GM23248 (cell line): ENCODE measurements at regions not wholly inside any gene's neighbourhood (a gene's known extent, or its start where the extent isn't known, plus 50 kb on each side); places are given as distances from the start of the nearest gene placed in this dataset.

Source experiments
- DNase-seq: peaks from one replicate; pipeline ENCODE4 v3.0.0-alpha.2; 2015
- H2AFZ ChIP-seq: fragments of 200-600 bp; sonication (generic); 2 replicates; pipeline ENCODE4 v1.6.1; 2016; ENCODE audit warnings: antibody characterized with exemption
- H3F3A ChIP-seq: fragments of 200-600 bp; sonication (generic); 2 replicates; pipeline ENCODE4 v1.6.1; 2016; ENCODE audit warnings: mild to moderate bottlenecking, antibody characterized with exemption, mixed run types; ENCODE audit not compliant: insufficient read depth
- H3K27ac ChIP-seq: fragments of 200-600 bp; sonication (generic); 2 replicates; pipeline ENCODE4 v1.5.1; 2016; ENCODE audit warnings: mild to moderate bottlenecking
- H3K27me3 ChIP-seq: fragments of 200-600 bp; sonication (generic); replicated peaks from 2 replicates; pipeline ENCODE4 v1.6.1; 2016; ENCODE audit warnings: mild to moderate bottlenecking; ENCODE audit not compliant: insufficient read depth
- H3K36me3 ChIP-seq: fragments of 200-600 bp; sonication (generic); 2 replicates; pipeline ENCODE4 v1.6.1; 2016; ENCODE audit warnings: low read depth, mild to moderate bottlenecking
- H3K4me1 ChIP-seq: fragments of 200-600 bp; sonication (generic); 2 replicates; pipeline ENCODE4 v1.6.1; 2016; ENCODE audit warnings: mild to moderate bottlenecking; ENCODE audit not compliant: insufficient read depth
- H3K4me2 ChIP-seq: fragments of 200-600 bp; sonication (generic); one replicate; pipeline ENCODE4 v1.6.1; 2016; ENCODE audit warnings: mild to moderate bottlenecking; ENCODE audit not compliant: unreplicated experiment
- H3K4me3 ChIP-seq: fragments of 200-600 bp; sonication (generic); 2 replicates; pipeline ENCODE4 v1.5.1; 2016; ENCODE audit warnings: mild to moderate bottlenecking
- H3K79me2 ChIP-seq: fragments of 200-600 bp; sonication (generic); 2 replicates; pipeline ENCODE4 v1.6.1; 2016; ENCODE audit warnings: mild to moderate bottlenecking; ENCODE audit not compliant: insufficient read depth
- H3K9ac ChIP-seq: fragments of 200-600 bp; sonication (generic); 2 replicates; pipeline ENCODE4 v1.6.1; 2016; ENCODE audit warnings: mild to moderate bottlenecking
- H3K9me2 ChIP-seq: fragments of 200-600 bp; sonication (generic); 2 replicates; pipeline ENCODE4 v1.6.1; 2016; ENCODE audit warnings: mixed run types, mild to moderate bottlenecking, moderate library complexity; ENCODE audit not compliant: insufficient read depth
- H3K9me3 ChIP-seq: fragments of 200-600 bp; sonication (generic); one replicate; pipeline ENCODE4 v1.6.1; 2017; ENCODE audit warnings: low read depth
- H4K20me1 ChIP-seq: fragments of 200-600 bp; sonication (generic); 2 replicates; pipeline ENCODE4 v1.6.0; 2016; ENCODE audit not compliant: insufficient read depth
- EZH2 ChIP-seq: fragments of 200-600 bp; sonication (generic); IDR thresholded peaks from 2 replicates; pipeline ENCODE4 v1.6.1; 2018; ENCODE audit warnings: antibody characterized with exemption, mild to moderate bottlenecking; ENCODE audit not compliant: insufficient read depth, poor library complexity, severe bottlenecking
- EZH2phosphoT487 ChIP-seq: fragments of 200-600 bp; sonication (generic); IDR thresholded peaks from 2 replicates; pipeline ENCODE4 v1.6.1; 2018; ENCODE audit warnings: antibody characterized with exemption, moderate library complexity, mild to moderate bottlenecking, low read depth; ENCODE audit not compliant: insufficient read depth
- WGBS, 2 experiments: methylation state at CpG; one replicate each; pipeline ENCODE4 v1.1.6; 2015 to 2017; ENCODE audit warnings: low lambda C conversion rate in 2 of 2, low coverage in 1 of 2; ENCODE audit errors: missing lambda C conversion rate in 2 of 2; 5-methylcytosine and 5-hydroxymethylcytosine counted together
- in situ Hi-C: fragments of 300-500 bp; cut with MboI; formaldehyde crosslinking; loops from 2 replicates; pipeline ENCODE4 v1.15.0; 2020

GRCh38 chr7:115274-115911, 77.0 kb upstream of the FAM20C start:
- TF ChIP-seq EZH2phosphoT487: no peak
- TF ChIP-seq EZH2: no peak
- Histone ChIP-seq H3K9ac (no peak overlapping the region), H3F3A (no peaks in the 10 kb centered on the region), H3K79me2 (no peaks in the 10 kb centered on the region), H3K4me1 (peaks cover 10% of the 10 kb centered on the region), H2AFZ (peak overlapping the region; percentile 9), H3K4me3 (no peak overlapping the region), H3K9me3 (no peaks in the 10 kb centered on the region), H4K20me1 (no peaks in the 10 kb centered on the region), H3K27me3 (no peaks in the 10 kb centered on the region), H3K36me3 (no peaks in the 10 kb centered on the region), H3K9me2 (no peaks in the 10 kb centered on the region), H3K27ac (no peak overlapping the region), H3K4me2 (peak overlapping the region; percentile 26)
- 71 to 75% methylated on average over 12 of the region's 12 CpGs for WGBS, 2 experiments
- in situ Hi-C loops: no loop called here
- peak; percentile 64 for DNase-seq

- WGBS, 2 experiments: 89 to 95% methylated on average over 19 of the region's 19 CpGs
- Histone ChIP-seq H3K9ac (no peak overlapping the region), H3K79me2 (no peaks in the 10 kb centered on the region), H3K9me2 (no peaks in the 10 kb centered on the region), H3K36me3 (no peaks in the 10 kb centered on the region), H2AFZ (no peak overlapping the region), H3K27ac (no peak overlapping the region), H3F3A (no peaks in the 10 kb centered on the region), H3K4me3 (no peak overlapping the region), H4K20me1 (no peaks in the 10 kb centered on the region), H3K9me3 (no peaks in the 10 kb centered on the region), H3K4me2 (no peak overlapping the region), H3K4me1 (peaks cover 10% of the 10 kb centered on the region), H3K27me3 (no peaks in the 10 kb centered on the region)
- no peak for DNase-seq
- in situ Hi-C loops: no loop called here
- TF ChIP-seq EZH2phosphoT487 (no peak), EZH2 (no peak)
Measured at GRCh38 chr7:116188-116981, 76.0 kb upstream of the FAM20C start.

GRCh38 chr7:117836-118614, 74.3 kb upstream of the FAM20C start:
- Histone ChIP-seq H3K4me1 (peaks cover 10% of the 10 kb centered on the region), H3K9me3 (no peaks in the 10 kb centered on the region), H3K9ac (no peak overlapping the region), H4K20me1 (no peaks in the 10 kb centered on the region), H3F3A (no peaks in the 10 kb centered on the region), H3K27ac (no peak overlapping the region), H2AFZ (no peak overlapping the region), H3K4me2 (no peak overlapping the region), H3K79me2 (no peaks in the 10 kb centered on the region), H3K4me3 (no peak overlapping the region), H3K9me2 (no peaks in the 10 kb centered on the region), H3K27me3 (no peaks in the 10 kb centered on the region), H3K36me3 (no peaks in the 10 kb centered on the region)
- DNase-seq: no peak
- TF ChIP-seq EZH2phosphoT487 (no peak), EZH2 (no peak)
- WGBS, 2 experiments: 71 to 73% methylated on average over 13 to 21 of the region's 22 CpGs
- in situ Hi-C loops: no loop called here

- 88 to 92% methylated on average over 26 to 32 of the region's 32 CpGs for WGBS, 2 experiments
- Histone ChIP-seq H3K4me1 (peaks cover 10% of the 10 kb centered on the region), H3K27me3 (no peaks in the 10 kb centered on the region), H3K9ac (no peak overlapping the region), H3K9me3 (no peaks in the 10 kb centered on the region), H3F3A (no peaks in the 10 kb centered on the region), H4K20me1 (no peaks in the 10 kb centered on the region), H3K27ac (no peak overlapping the region), H3K4me2 (no peak overlapping the region), H2AFZ (no peak overlapping the region), H3K79me2 (no peaks in the 10 kb centered on the region), H3K9me2 (no peaks in the 10 kb centered on the region), H3K36me3 (no peaks in the 10 kb centered on the region), H3K4me3 (no peak overlapping the region)
- TF ChIP-seq EZH2: no peak
- no peak for TF ChIP-seq EZH2phosphoT487
- no peak for DNase-seq
- in situ Hi-C loops: no loop called here
Measured at GRCh38 chr7:118615-119391, 73.6 kb upstream of the FAM20C start.
